ENCODE measurements at regions not wholly inside any gene's neighbourhood (a gene's known extent, or its start where the extent isn't known, plus 50 kb on each side); places are given as distances from the start of the nearest gene placed in this dataset.

- no peak for DNase-seq
Observed at GRCh38 chr7:41910940-41911600, 208.2 kb upstream of the INHBA start.

GRCh38 chr7:41907444-41907843 lies 204.6 kb upstream of the INHBA start:
- no peak for DNase-seq

- no peak for DNase-seq
Observed at GRCh38 chr7:41900532-41900931, 197.6 kb upstream of the INHBA start.

- DNase-seq: no peak
Observed at GRCh38 chr7:41899823-41900433, 197.0 kb upstream of the INHBA start.

- DNase-seq: no peak
Observed at GRCh38 chr7:41893656-41894055, 190.8 kb upstream of the INHBA start.

- DNase-seq: no peak
Observed at GRCh38 chr7:41892356-41893100, 189.6 kb upstream of the INHBA start.

- no peak for DNase-seq
Observed at GRCh38 chr7:41891950-41892349, 189.1 kb upstream of the INHBA start.

GRCh38 chr7:41890631-41891274 lies 187.9 kb upstream of the INHBA start:
- DNase-seq: no peak

GRCh38 chr7:41889472-41889871 lies 186.6 kb upstream of the INHBA start:
- DNase-seq: no peak

GRCh38 chr7:41889040-41889439 lies 186.2 kb upstream of the INHBA start:
- no peak for DNase-seq

- no peak for DNase-seq
Observed at GRCh38 chr7:41887416-41887815, 184.5 kb upstream of the INHBA start.

- DNase-seq: no peak
Observed at GRCh38 chr7:41886901-41887311, 184.0 kb upstream of the INHBA start.

- no peak for DNase-seq
Observed at GRCh38 chr7:41886262-41886900, 183.5 kb upstream of the INHBA start.

- no peak for DNase-seq
Observed at GRCh38 chr7:41885748-41886147, 182.9 kb upstream of the INHBA start.

GRCh38 chr7:41885078-41885477 lies 182.2 kb upstream of the INHBA start:
- no peak for DNase-seq

GRCh38 chr7:41882745-41883420 lies 180.0 kb upstream of the INHBA start:
- peak; percentile 21 for DNase-seq

- no peak for DNase-seq
Observed at GRCh38 chr7:41882256-41882655, 179.4 kb upstream of the INHBA start.

GRCh38 chr7:41881331-41882130 lies 178.6 kb upstream of the INHBA start:
- DNase-seq: peak; percentile 87

- no peak for DNase-seq
Observed at GRCh38 chr7:41880107-41880506, 177.2 kb upstream of the INHBA start.

GRCh38 chr7:41879403-41879802 lies 176.5 kb upstream of the INHBA start:
- DNase-seq: no peak
